ENCODE measurements at regions not wholly inside any gene's neighbourhood (a gene's known extent, or its start where the extent isn't known, plus 50 kb on each side); places are given as distances from the start of the nearest gene placed in this dataset.

GRCh38 chr15:98556321-98556720 lies 92.0 kb upstream of the IGF1R start:
- TF ChIP-seq, protein P1, sequence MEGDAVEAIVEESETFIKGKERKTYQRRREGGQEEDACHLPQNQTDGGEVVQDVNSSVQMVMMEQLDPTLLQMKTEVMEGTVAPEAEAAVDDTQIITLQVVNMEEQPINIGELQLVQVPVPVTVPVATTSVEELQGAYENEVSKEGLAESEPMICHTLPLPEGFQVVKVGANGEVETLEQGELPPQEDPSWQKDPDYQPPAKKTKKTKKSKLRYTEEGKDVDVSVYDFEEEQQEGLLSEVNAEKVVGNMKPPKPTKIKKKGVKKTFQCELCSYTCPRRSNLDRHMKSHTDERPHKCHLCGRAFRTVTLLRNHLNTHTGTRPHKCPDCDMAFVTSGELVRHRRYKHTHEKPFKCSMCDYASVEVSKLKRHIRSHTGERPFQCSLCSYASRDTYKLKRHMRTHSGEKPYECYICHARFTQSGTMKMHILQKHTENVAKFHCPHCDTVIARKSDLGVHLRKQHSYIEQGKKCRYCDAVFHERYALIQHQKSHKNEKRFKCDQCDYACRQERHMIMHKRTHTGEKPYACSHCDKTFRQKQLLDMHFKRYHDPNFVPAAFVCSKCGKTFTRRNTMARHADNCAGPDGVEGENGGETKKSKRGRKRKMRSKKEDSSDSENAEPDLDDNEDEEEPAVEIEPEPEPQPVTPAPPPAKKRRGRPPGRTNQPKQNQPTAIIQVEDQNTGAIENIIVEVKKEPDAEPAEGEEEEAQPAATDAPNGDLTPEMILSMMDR (IDR thresholded peaks at IDR 0.05; ENCODE audit: insufficient read depth, low read depth, low read length): no peak
- no peak for TF ChIP-seq EZH2 (IDR thresholded peaks at IDR 0.05; ENCODE audit: insufficient read depth, low read length)
